Keratinocyte (primary cell): ENCODE measurements at regions not wholly inside any gene's neighbourhood (a gene's known extent, or its start where the extent isn't known, plus 50 kb on each side); places are given as distances from the start of the nearest gene placed in this dataset.
A peak's percentile ranks its signal among the peaks of the same experiment; 100 is the strongest.

Experiments
- DNase-seq: peaks from one replicate; pipeline ENCODE4 v3.0.0-alpha.2; 2011; ENCODE audit warnings: low read depth, missing footprints, low spot score
- FAIRE-seq: peaks from 2 replicates; lab custom pipeline; 2011; peaks lifted over from hg19 to GRCh38; lab: Jason Lieb, UNC
- H2AFZ ChIP-seq: 2 replicates; pipeline ENCODE4 v1.6.0; 2012; ENCODE audit warnings: low read length, control low read depth, inconsistent platforms; ENCODE audit not compliant: control insufficient read depth
- H3K27ac ChIP-seq: 2 replicates; pipeline ENCODE4 v1.5.1; 2011; ENCODE audit warnings: low read length; ENCODE audit not compliant: control insufficient read depth, insufficient read depth
- H3K27me3 ChIP-seq: 3 replicates; pipeline ENCODE4 v1.6.0; 2011; ENCODE audit warnings: low read length; ENCODE audit not compliant: control insufficient read depth, insufficient read depth; ENCODE audit errors: extremely low read depth
- H3K36me3 ChIP-seq, 2 experiments: 2 replicates in 1 of 2; 3 replicates in 1 of 2; pipeline ENCODE4 v1.5.1; 2011; ENCODE audit warnings: low read length in 2 of 2, mild to moderate bottlenecking in 1 of 2; ENCODE audit not compliant: control insufficient read depth in 2 of 2, insufficient read depth in 2 of 2; ENCODE audit errors: extremely low read depth in 1 of 2
- H3K4me1 ChIP-seq: 3 replicates; pipeline ENCODE4 v1.5.1; 2011; ENCODE audit warnings: low read length; ENCODE audit not compliant: control insufficient read depth, insufficient read depth; ENCODE audit errors: extremely low read depth
- H3K4me2 ChIP-seq: 3 replicates; pipeline ENCODE4 v1.6.0; 2011; ENCODE audit warnings: low read depth, low read length; ENCODE audit not compliant: control insufficient read depth, insufficient read depth; ENCODE audit errors: extremely low read depth
- H3K4me3 ChIP-seq, 3 experiments: fragments of 200-600 bp in 1 of 3; sonication (generic) in 1 of 3; 2 replicates in 2 of 3; 3 replicates in 1 of 3; pipeline ENCODE4 v1.5.1; 2011 to 2016; ENCODE audit warnings: low read length in 3 of 3, mild to moderate bottlenecking in 3 of 3, control low read depth in 2 of 3, inconsistent platforms in 1 of 3, low read depth in 1 of 3, mixed read lengths in 1 of 3, mixed run types in 1 of 3, moderate library complexity in 1 of 3; ENCODE audit not compliant: control insufficient read depth in 2 of 3, insufficient read depth in 2 of 3; ENCODE audit errors: extremely low read depth in 1 of 3
- H3K79me2 ChIP-seq: 2 replicates; pipeline ENCODE4 v1.6.0; 2012; ENCODE audit warnings: low read length; ENCODE audit not compliant: control insufficient read depth, insufficient read depth
- H3K9ac ChIP-seq: 3 replicates; pipeline ENCODE4 v1.6.0; 2011; ENCODE audit warnings: low read length; ENCODE audit not compliant: control insufficient read depth, insufficient read depth; ENCODE audit errors: extremely low read depth
- H3K9me1 ChIP-seq: 3 replicates; pipeline ENCODE4 v1.6.0; 2011; ENCODE audit warnings: low read length; ENCODE audit not compliant: control insufficient read depth, insufficient read depth; ENCODE audit errors: extremely low read depth
- H3K9me3 ChIP-seq: 2 replicates; pipeline ENCODE4 v1.5.1; 2012; ENCODE audit warnings: low read depth, low read length; ENCODE audit not compliant: control insufficient read depth
- H4K20me1 ChIP-seq: 3 replicates; pipeline ENCODE4 v1.6.0; 2011; ENCODE audit warnings: low read length; ENCODE audit not compliant: control insufficient read depth, insufficient read depth; ENCODE audit errors: extremely low read depth
- EZH2 ChIP-seq: IDR thresholded peaks from one replicate; pipeline ENCODE4 v1.6.1; 2012; ENCODE audit warnings: inconsistent platforms, mild to moderate bottlenecking, low read length, moderate library complexity
- dilution Hi-C: fragments of 300-500 bp; cut with MboI; formaldehyde crosslinking; loops from one replicate; pipeline ENCODE4 v1.7.0; 2020; ENCODE audit warnings: low sequenced_read_pairs; ENCODE audit not compliant: extremely low pct_ligation_motif_present
- TF ChIP-seq, protein P1 (sequence below), 3 experiments: IDR thresholded peaks in 1 of 3; conservative IDR thresholded peaks in 1 of 3; optimal IDR thresholded peaks in 1 of 3; 2 replicates in 2 of 3; 3 replicates in 1 of 3; pipeline versions ENCODE3 to v1.5.1; 2011; ENCODE audit warnings: low read length in 3 of 3, mild to moderate bottlenecking in 3 of 3, moderate library complexity in 2 of 3, control low read depth in 1 of 3, inconsistent platforms in 1 of 3; ENCODE audit not compliant: insufficient read depth in 2 of 3; ENCODE audit errors: extremely low read depth in 1 of 3

DNA sequence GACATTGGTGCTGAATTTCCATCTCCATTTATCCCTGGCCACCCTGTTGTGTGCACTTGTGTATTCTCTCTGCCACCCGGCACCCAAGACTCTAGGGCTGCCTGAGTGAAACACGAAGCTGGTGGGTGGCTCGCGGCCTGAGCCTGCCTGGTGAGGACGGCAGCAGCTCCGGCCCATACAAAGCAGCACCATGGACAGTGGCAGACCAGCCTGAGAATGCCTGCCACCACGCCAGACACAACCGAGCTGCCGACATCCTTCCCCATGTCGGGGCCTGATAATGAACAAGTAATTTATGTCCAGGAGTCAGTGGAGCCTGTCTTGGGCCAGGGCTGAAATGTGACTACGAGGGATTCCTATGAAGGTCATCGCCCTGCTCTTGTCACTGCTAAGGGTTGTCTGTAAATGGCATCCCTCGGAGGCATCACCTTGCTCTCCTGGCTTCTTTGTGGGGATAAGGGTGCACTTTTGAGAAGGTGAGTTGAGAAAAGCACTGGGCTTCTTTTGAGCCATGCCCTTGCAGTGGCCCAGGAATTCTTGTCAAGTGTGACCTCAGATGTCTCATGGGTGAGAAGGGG is 175.7 kb downstream of the MELK start:
- no peak overlapping the region for H3K9ac ChIP-seq
- no peaks in the 10 kb centered on the region for H3K9me1 ChIP-seq
- no peak for TF ChIP-seq EZH2
- TF ChIP-seq, protein P1, sequence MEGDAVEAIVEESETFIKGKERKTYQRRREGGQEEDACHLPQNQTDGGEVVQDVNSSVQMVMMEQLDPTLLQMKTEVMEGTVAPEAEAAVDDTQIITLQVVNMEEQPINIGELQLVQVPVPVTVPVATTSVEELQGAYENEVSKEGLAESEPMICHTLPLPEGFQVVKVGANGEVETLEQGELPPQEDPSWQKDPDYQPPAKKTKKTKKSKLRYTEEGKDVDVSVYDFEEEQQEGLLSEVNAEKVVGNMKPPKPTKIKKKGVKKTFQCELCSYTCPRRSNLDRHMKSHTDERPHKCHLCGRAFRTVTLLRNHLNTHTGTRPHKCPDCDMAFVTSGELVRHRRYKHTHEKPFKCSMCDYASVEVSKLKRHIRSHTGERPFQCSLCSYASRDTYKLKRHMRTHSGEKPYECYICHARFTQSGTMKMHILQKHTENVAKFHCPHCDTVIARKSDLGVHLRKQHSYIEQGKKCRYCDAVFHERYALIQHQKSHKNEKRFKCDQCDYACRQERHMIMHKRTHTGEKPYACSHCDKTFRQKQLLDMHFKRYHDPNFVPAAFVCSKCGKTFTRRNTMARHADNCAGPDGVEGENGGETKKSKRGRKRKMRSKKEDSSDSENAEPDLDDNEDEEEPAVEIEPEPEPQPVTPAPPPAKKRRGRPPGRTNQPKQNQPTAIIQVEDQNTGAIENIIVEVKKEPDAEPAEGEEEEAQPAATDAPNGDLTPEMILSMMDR (optimal IDR thresholded peaks at IDR 0.05 in 1 of 3, IDR thresholded peaks at IDR 0.05 in 1 of 3, conservative IDR thresholded peaks at IDR 0.05 in 1 of 3; ENCODE audit: extremely low read depth in 1 of 3, insufficient read depth in 2 of 3, low read length in 3 of 3): no peak
- H3K27ac ChIP-seq: no peak overlapping the region
- DNase-seq (no peak), FAIRE-seq (peak; percentile 81)
- H3K4me1 ChIP-seq: no peaks in the 10 kb centered on the region
- H3K27me3 ChIP-seq: no peaks in the 10 kb centered on the region
- no peak overlapping the region for H3K4me2 ChIP-seq
- no peak overlapping the region for H3K4me3 ChIP-seq
- no peak overlapping the region for H2AFZ ChIP-seq
- H3K79me2 ChIP-seq: no peaks in the 10 kb centered on the region
- no peaks in the 10 kb centered on the region for H4K20me1 ChIP-seq
- H3K9me3 ChIP-seq: no peaks in the 10 kb centered on the region
- H3K36me3 ChIP-seq: no peaks in the 10 kb centered on the region
- dilution Hi-C loops: no loop called here

DNA sequence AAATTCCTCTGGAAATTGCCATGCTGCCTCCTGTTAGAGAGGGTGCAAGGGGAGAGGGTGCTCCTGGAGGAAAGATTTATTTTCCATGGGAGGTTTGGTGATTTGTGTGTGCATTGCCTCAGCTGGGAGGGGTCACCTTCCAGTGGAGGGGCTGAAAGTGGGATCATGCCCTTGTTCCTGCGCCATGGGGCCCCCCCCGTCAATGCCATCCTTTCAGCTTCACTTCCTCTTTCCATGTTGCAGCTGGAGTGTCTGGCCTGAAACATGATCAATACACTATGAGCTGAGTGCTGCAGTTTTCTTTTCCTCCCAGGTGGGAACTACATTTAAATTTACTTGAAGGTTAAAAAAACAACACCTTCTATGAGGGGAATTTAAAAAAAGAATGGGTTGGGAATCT is 176.8 kb downstream of the MELK start:
- Histone ChIP-seq H3K36me3 (no peaks in the 10 kb centered on the region), H3K4me3 (no peak overlapping the region), H3K9me3 (no peaks in the 10 kb centered on the region), H3K4me2 (no peak overlapping the region), H3K9ac (no peak overlapping the region), H3K4me1 (no peaks in the 10 kb centered on the region), H3K27me3 (no peaks in the 10 kb centered on the region), H3K27ac (no peak overlapping the region), H4K20me1 (no peaks in the 10 kb centered on the region), H3K79me2 (no peaks in the 10 kb centered on the region), H2AFZ (no peak overlapping the region), H3K9me1 (no peaks in the 10 kb centered on the region)
- DNase-seq: no peak
- no peak for TF ChIP-seq EZH2
- TF ChIP-seq, protein P1 (optimal IDR thresholded peaks at IDR 0.05 in 1 of 3, IDR thresholded peaks at IDR 0.05 in 1 of 3, conservative IDR thresholded peaks at IDR 0.05 in 1 of 3; ENCODE audit: extremely low read depth in 1 of 3, insufficient read depth in 2 of 3, low read length in 3 of 3): no peak
- dilution Hi-C loops: no loop called here
- no peak for FAIRE-seq
